HEK293T (cell line): ENCODE measurements at regions not wholly inside any gene's neighbourhood (a gene's known extent, or its start where the extent isn't known, plus 50 kb on each side); places are given as distances from the start of the nearest gene placed in this dataset.

Source experiments
- BHLHE40 ChIP-seq: fragments of 450-650 bp; IDR thresholded peaks from 2 replicates; pipeline ENCODE4 v1.6.1; 2016; ENCODE audit warnings: mild to moderate bottlenecking, moderate library complexity, borderline replicate concordance
- CTBP1 ChIP-seq: fragments of 450-650 bp; IDR thresholded peaks from 2 replicates; pipeline ENCODE4 v1.6.1; 2016; ENCODE audit warnings: borderline replicate concordance
- ELF4 ChIP-seq: fragments of 450-650 bp; IDR thresholded peaks from 2 replicates; pipeline ENCODE4 v1.6.1; 2017; ENCODE audit warnings: antibody characterized with exemption
- FOXA1 ChIP-seq: fragments of 450-650 bp; IDR thresholded peaks from 2 replicates; pipeline ENCODE4 v1.6.1; 2016; ENCODE audit warnings: mild to moderate bottlenecking
- FOXK2 ChIP-seq: fragments of 450-650 bp; IDR thresholded peaks from 2 replicates; pipeline ENCODE4 v1.6.1; 2016; ENCODE audit warnings: mild to moderate bottlenecking
- FOXM1 ChIP-seq: fragments of 450-650 bp; IDR thresholded peaks from 2 replicates; pipeline ENCODE4 v1.6.1; 2017; ENCODE audit warnings: mild to moderate bottlenecking, borderline replicate concordance
- L3MBTL2 ChIP-seq: fragments of 450-650 bp; conservative IDR thresholded peaks from 2 replicates; pipeline ENCODE4 v1.6.1; 2016; ENCODE audit warnings: mild to moderate bottlenecking
- NFRKB ChIP-seq: fragments of 450-650 bp; IDR thresholded peaks from 2 replicates; pipeline ENCODE4 v1.6.1; 2016; ENCODE audit warnings: mild to moderate bottlenecking, moderate library complexity
- SP1 ChIP-seq: fragments of 450-650 bp; IDR thresholded peaks from 2 replicates; pipeline ENCODE4 v1.6.1; 2017
- SUZ12 ChIP-seq: fragments of 450-650 bp; IDR thresholded peaks from 2 replicates; pipeline ENCODE4 v1.6.1; 2016; ENCODE audit warnings: mild to moderate bottlenecking
- TARDBP ChIP-seq: fragments of 450-650 bp; IDR thresholded peaks from 2 replicates; pipeline ENCODE4 v1.6.1; 2016

GRCh38 chr11:91303749-91304148 is 920.9 kb upstream of the FAT3 start:
- TF ChIP-seq BHLHE40 (no peak), NFRKB (no peak), CTBP1 (no peak), SP1 (no peak), SUZ12 (no peak), FOXA1 (no peak), ELF4 (no peak), FOXM1 (no peak), TARDBP (no peak), FOXK2 (no peak), L3MBTL2 (no peak)
